Spleen (tissue), 11 donors: ENCODE measurements at regions not wholly inside any gene's neighbourhood (a gene's known extent, or its start where the extent isn't known, plus 50 kb on each side); places are given as distances from the start of the nearest gene placed in this dataset.
"Not testable (repeated sequence)": the region's sequence is repeated elsewhere in the genome, so short reads cannot be mapped to it uniquely, and the experiment has no call there.

ENCODE experiments used
- DNase-seq: peaks from one replicate; pipeline ENCODE4 v3.0.0-alpha.2; 2020
- H3K27ac ChIP-seq, 8 donors: fragments of 200-600 bp; sonication (generic) in 7 of 8; 1 replicate in 4 of 8; 2 replicates in 4 of 8; pipeline versions ENCODE4 v1.5.0 to v1.8.0; 2016 to 2021; ENCODE audit warnings: inconsistent platforms in 4 of 8, mild to moderate bottlenecking in 4 of 8, moderate library complexity in 1 of 8
- H3K27me3 ChIP-seq, 7 donors: fragments of 200-600 bp; sonication (generic) in 6 of 7; replicated peaks in 1 of 7; 1 replicate in 4 of 7; 2 replicates in 3 of 7; pipeline versions ENCODE4 v1.5.0 to v1.8.0; 2016 to 2021; ENCODE audit warnings: inconsistent platforms in 3 of 7, mild to moderate bottlenecking in 1 of 7
- H3K36me3 ChIP-seq, 6 donors: fragments of 200-600 bp; sonication (generic) in 5 of 6; 1 replicate in 4 of 6; 2 replicates in 2 of 6; pipeline versions ENCODE4 v1.5.0 to v1.8.0; 2016 to 2021; ENCODE audit warnings: inconsistent platforms in 2 of 6
- H3K4me1 ChIP-seq, 6 donors: fragments of 200-600 bp; sonication (generic) in 5 of 6; 1 replicate in 3 of 6; 2 replicates in 3 of 6; pipeline versions ENCODE4 v1.5.0 to v1.8.0; 2016 to 2021; ENCODE audit warnings: inconsistent platforms in 3 of 6
- H3K4me3 ChIP-seq, 8 donors: fragments of 200-600 bp; sonication (generic) in 7 of 8; 1 replicate in 4 of 8; 2 replicates in 4 of 8; pipeline versions ENCODE4 v1.5.0 to v1.8.0; 2016 to 2021; ENCODE audit warnings: inconsistent platforms in 4 of 8, mild to moderate bottlenecking in 4 of 8, moderate library complexity in 2 of 8
- H3K9me3 ChIP-seq, 8 donors: fragments of 200-600 bp; sonication (generic) in 7 of 8; 1 replicate in 4 of 8; 2 replicates in 4 of 8; pipeline versions ENCODE4 v1.5.0 to v1.8.0; 2016 to 2021; ENCODE audit warnings: inconsistent platforms in 4 of 8
- POLR2A ChIP-seq, 3 donors: fragments of 450-650 bp; IDR thresholded peaks; one replicate each; pipeline ENCODE4 v1.5.1; 2017; ENCODE audit warnings: antibody characterized with exemption in 3 of 3, mild to moderate bottlenecking in 1 of 3
- POLR2AphosphoS5 ChIP-seq, 3 donors: sonication (generic); formaldehyde crosslinking; IDR thresholded peaks; one replicate each; pipeline ENCODE4 v1.5.1; 2017; ENCODE audit warnings: antibody characterized with exemption in 3 of 3
- WGBS, 5 donors: extraction: QIAGEN DNeasy Blood & Tissue Kit in 3 of 5; methylation state at CpG; one replicate each; pipeline versions ENCODE4 v1.1.5 to v1.1.7; 2013 to 2018; 5-methylcytosine and 5-hydroxymethylcytosine counted together
- intact Hi-C: fragments of 100-400 bp; cut with DNase I; formaldehyde crosslinking; loops from one replicate; pipeline ENCODE4 v1.15.0; 2023; ENCODE audit warnings: low total_unique reads
- TF ChIP-seq, protein P1 (sequence below), 11 experiments: fragments of 200-600 bp in 7 of 11; fragments of 450-650 bp in 4 of 11; sonication (generic) in 4 of 11; IDR thresholded peaks in 8 of 11; conservative IDR thresholded peaks in 3 of 11; 1 replicate in 7 of 11; 2 replicates in 4 of 11; pipeline versions ENCODE4 v1.4.0 to v1.8.0; 2016 to 2021; ENCODE audit warnings: antibody characterized with exemption in 11 of 11, inconsistent platforms in 4 of 11, mild to moderate bottlenecking in 1 of 11
- donor health status: healthy with polysubstance abuse.
- donor health status: DM: no; HTN: no; CAD: no; lungs with moderate emphysema.
- donor health status: DM: no; HTN: no; CAD: no.
- donor health status: Bipolar disorder and iron deficiency.
- donor health status: healthy.
- donor health status: DM: no; HTN: no; CAD: no.
- donor health status: DM: yes; HTN: yes; CAD: no.

DNA sequence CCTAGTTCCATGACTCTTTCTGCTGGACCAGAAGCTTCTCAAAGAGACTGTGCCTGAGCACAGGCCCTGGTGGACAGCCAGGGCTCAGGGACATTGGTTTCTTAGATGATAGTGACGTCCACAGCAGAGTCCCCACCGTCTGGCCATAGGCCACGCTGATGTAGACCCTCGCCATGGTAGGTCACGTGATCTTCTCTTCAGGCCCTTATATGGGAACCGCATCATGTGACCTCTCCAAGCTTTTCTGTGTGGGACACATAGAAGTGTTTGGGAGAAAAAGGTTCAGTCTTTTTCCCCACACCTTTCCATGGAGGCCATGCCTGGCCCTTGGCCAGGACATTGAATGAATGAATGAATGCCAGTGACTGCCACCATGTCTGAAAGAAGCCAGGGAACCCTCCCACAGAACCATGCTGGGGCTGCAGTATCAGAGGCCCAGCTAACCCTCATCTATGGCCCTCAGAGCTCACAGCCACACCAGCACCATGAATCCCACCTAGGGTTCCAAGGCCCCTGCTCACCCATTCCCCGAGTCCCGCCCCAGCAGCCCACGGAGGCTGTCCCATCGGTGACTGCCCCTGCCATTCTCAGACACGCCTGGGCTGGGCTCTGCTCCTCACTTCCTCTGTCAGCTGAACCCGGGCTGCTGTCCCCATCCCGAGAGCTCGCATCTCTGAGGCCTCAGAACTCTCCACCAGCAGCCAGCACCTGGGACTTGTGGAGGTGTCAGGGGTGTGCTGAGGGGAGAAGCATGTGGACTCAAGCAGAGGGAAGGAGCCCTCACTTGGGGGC is 292.1 kb downstream of the ADGRD1 start:
- Histone ChIP-seq H3K27ac (no peak overlapping the region), H3K27me3 (peaks cover 0 to 21% (median 0%) of the 10 kb centered on the region in 7 donors), H3K4me1 (no peaks in the 10 kb centered on the region), H3K9me3 (peaks cover 0 to 10% (median 0%) of the 10 kb centered on the region in 8 donors), H3K4me3 (no peak overlapping the region), H3K36me3 (no peaks in the 10 kb centered on the region)
- 83 to 91% (median 86%) methylated on average over 13 to 14 of the region's 14 CpGs for WGBS, 5 donors
- intact Hi-C loops, result no loop called here
- TF ChIP-seq POLR2AphosphoS5 (IDR thresholded peaks at IDR 0.05), result no peak
- no peak for TF ChIP-seq POLR2A (IDR thresholded peaks at IDR 0.05)
- TF ChIP-seq, protein P1, sequence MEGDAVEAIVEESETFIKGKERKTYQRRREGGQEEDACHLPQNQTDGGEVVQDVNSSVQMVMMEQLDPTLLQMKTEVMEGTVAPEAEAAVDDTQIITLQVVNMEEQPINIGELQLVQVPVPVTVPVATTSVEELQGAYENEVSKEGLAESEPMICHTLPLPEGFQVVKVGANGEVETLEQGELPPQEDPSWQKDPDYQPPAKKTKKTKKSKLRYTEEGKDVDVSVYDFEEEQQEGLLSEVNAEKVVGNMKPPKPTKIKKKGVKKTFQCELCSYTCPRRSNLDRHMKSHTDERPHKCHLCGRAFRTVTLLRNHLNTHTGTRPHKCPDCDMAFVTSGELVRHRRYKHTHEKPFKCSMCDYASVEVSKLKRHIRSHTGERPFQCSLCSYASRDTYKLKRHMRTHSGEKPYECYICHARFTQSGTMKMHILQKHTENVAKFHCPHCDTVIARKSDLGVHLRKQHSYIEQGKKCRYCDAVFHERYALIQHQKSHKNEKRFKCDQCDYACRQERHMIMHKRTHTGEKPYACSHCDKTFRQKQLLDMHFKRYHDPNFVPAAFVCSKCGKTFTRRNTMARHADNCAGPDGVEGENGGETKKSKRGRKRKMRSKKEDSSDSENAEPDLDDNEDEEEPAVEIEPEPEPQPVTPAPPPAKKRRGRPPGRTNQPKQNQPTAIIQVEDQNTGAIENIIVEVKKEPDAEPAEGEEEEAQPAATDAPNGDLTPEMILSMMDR (IDR thresholded peaks at IDR 0.05 in 8 of 11, conservative IDR thresholded peaks at IDR 0.05 in 3 of 11), result no peak
- peak; percentile 73 for DNase-seq

DNA sequence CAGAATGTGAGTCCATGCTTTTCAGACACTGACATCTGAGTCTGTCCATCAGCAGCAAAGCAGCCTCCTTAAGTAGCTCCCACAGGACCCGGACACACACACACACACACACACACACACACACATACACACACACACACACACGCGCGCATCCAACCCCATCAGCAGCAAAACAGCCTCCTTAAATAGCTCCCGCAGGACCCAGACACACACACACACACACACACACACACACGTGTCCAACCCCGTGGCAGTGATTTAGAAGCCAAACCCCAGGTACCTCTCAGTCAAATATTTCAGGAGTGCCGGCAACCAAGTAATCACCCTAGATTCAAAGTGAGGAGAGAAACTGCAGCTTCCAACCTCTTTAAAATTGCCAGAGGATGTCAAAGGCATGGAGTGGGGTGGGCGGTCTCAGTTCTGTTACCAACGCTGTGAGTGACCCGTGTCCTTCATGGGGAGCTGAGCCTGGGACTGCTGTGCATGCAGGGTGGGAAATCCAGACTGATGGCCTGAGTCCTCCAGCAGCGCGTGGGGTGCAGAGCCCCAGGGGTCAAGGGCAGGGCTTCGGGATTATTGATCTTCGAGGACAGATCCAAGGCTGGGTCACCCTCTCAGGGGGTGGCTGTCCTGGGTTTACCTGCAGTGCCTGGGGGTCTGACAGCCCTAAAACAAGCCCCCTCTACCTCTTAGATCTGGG is 293.5 kb downstream of the ADGRD1 start:
- DNase-seq, result peak; percentile 56
- H3K27ac ChIP-seq, H3K9me3 ChIP-seq, H3K36me3 ChIP-seq, H3K4me1 ChIP-seq, H3K4me3 ChIP-seq, intact Hi-C loops: not testable (repeated sequence)
- 72 to 84% (median 75%) methylated on average over 12 to 15 of the region's 15 CpGs for whole genome bisulfite sequencing, 5 donors
- H3K27me3 ChIP-seq, result peaks cover 0 to 21% (median 0%) of the 10 kb centered on the region in 7 donors

DNA sequence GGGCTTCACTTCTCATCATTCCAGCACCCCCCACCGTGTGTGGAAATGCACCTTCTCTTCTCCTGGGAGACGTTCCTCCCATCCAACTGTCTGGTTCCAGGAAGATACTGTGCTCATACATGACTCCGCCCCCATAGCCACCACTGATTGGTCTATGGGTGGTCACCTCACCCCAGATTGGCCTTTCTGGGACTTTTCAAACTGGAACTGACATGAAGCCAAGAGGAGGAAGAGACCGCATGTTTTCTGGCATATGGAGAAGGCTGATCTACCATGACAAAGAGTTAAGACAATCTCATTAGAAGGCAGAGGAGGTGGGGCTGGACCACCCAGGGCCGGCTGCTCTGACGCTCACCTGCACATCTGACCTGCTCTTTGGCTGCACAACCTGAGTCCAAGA is 294.2 kb downstream of the ADGRD1 start:
- peaks cover 0 to 21% (median 0%) of the 10 kb centered on the region in 7 donors for H3K27me3 ChIP-seq
- H3K36me3 ChIP-seq, H3K4me3 ChIP-seq, H3K27ac ChIP-seq, intact Hi-C loops, H3K9me3 ChIP-seq, H3K4me1 ChIP-seq: not testable (repeated sequence)
- peak; percentile 22 for DNase-seq
- 76 to 91% (median 83%) methylated on average over 6 of the region's 6 CpGs for WGBS, 5 donors

DNA sequence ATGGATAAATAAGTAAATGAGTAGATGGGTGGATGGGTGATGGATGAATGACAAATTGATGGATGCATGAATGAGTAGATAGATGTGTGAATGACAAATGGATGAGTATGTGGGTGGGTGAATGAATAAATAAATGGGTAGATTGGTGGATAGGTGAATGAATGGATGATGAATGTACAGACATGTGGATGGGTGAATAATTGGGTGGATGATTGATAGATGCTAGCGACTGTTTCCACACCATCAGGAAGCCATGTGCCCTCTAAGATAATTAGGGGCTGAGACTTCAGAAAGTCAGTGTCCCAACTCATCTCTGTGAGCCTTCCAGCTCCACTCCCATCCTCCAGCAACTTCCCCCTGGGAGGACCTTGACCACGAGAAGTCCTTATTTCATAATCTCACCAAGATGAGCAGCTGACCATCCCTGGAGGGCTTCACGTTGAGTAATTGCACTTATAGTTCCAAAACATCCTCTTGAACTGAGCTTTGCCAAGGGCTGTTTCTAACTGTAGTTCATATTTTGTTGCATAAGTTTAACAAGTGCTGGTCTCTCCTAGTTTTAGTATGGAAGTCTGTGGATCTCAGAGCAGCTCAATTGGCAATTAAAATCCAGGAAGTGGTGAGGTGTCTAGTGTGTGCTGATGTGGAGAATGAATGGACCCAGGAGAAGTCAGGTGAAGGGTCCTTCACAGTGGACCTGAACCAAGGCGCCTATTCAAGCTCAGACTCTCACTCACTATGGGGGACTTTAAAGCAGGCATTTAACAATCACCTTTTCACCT is 295.7 kb downstream of the ADGRD1 start:
- Histone ChIP-seq H3K36me3 (no peaks in the 10 kb centered on the region), H3K4me3 (no peak overlapping the region), H3K9me3 (no peaks in the 10 kb centered on the region), H3K27ac (no peak overlapping the region), H3K27me3 (peaks cover 0 to 21% (median 0%) of the 10 kb centered on the region in 7 donors), H3K4me1 (no peaks in the 10 kb centered on the region)
- intact Hi-C loops, result no loop called here
- WGBS, 5 donors, result 41 to 57% (median 46%) methylated on average over 4 of the region's 4 CpGs
- DNase-seq, result no peak
- no peak for TF ChIP-seq POLR2AphosphoS5 (IDR thresholded peaks at IDR 0.05)
- TF ChIP-seq, protein P1 (IDR thresholded peaks at IDR 0.05 in 8 of 11, conservative IDR thresholded peaks at IDR 0.05 in 3 of 11), result no peak
- TF ChIP-seq POLR2A (IDR thresholded peaks at IDR 0.05), result no peak
